ENCODE measurements at regions not wholly inside any gene's neighbourhood (a gene's known extent, or its start where the extent isn't known, plus 50 kb on each side); places are given as distances from the start of the nearest gene placed in this dataset.

GRCh38 chr10:3016016-3016415 is 51.3 kb upstream of the PFKP start:
- no peak for DNase-seq (ENCODE audit: low read depth)

- DNase-seq (ENCODE audit: low read depth) = no peak
Measured at GRCh38 chr10:3014968-3015367, 52.4 kb upstream of the PFKP start.

- no peak for DNase-seq (ENCODE audit: low read depth)
Measured at GRCh38 chr10:3012223-3012622, 55.1 kb upstream of the PFKP start.

- no peak for DNase-seq (ENCODE audit: low read depth)
Measured at GRCh38 chr10:3010816-3011460, 56.4 kb upstream of the PFKP start.

GRCh38 chr10:3010334-3010733 is 57.0 kb upstream of the PFKP start:
- no peak for DNase-seq (ENCODE audit: low read depth)

GRCh38 chr10:3009341-3009740 is 58.0 kb upstream of the PFKP start:
- DNase-seq (ENCODE audit: low read depth) = no peak

GRCh38 chr10:3008518-3009195 is 58.7 kb upstream of the PFKP start:
- no peak for DNase-seq (ENCODE audit: low read depth)

GRCh38 chr10:3006607-3007006 is 60.7 kb upstream of the PFKP start:
- DNase-seq (ENCODE audit: low read depth) = no peak

- DNase-seq (ENCODE audit: low read depth) = no peak
Measured at GRCh38 chr10:3006093-3006492, 61.3 kb upstream of the PFKP start.

GRCh38 chr10:3002304-3002703 is 65.0 kb upstream of the PFKP start:
- no peak for DNase-seq (ENCODE audit: low read depth)

- no peak for DNase-seq (ENCODE audit: low read depth)
Measured at GRCh38 chr10:3000048-3000447, 67.3 kb upstream of the PFKP start.

- no peak for DNase-seq (ENCODE audit: low read depth)
Measured at GRCh38 chr10:2994221-2994961, 73.0 kb upstream of the PFKP start.

- no peak for DNase-seq (ENCODE audit: low read depth)
Measured at GRCh38 chr10:2993636-2994035, 73.7 kb upstream of the PFKP start.

- no peak for DNase-seq (ENCODE audit: low read depth)
Measured at GRCh38 chr10:2992401-2993198, 74.7 kb upstream of the PFKP start.

- DNase-seq (ENCODE audit: low read depth) = no peak
Measured at GRCh38 chr10:2990764-2991163, 76.6 kb upstream of the PFKP start.

GRCh38 chr10:2989292-2989947 is 77.9 kb upstream of the PFKP start:
- no peak for DNase-seq (ENCODE audit: low read depth)

GRCh38 chr10:2987185-2987768 is 80.1 kb upstream of the PFKP start:
- DNase-seq (ENCODE audit: low read depth) = no peak

- no peak for DNase-seq (ENCODE audit: low read depth)
Measured at GRCh38 chr10:2986391-2986801, 81.0 kb upstream of the PFKP start.

GRCh38 chr10:2985729-2986232 is 81.6 kb upstream of the PFKP start:
- DNase-seq (ENCODE audit: low read depth) = no peak

- no peak for DNase-seq (ENCODE audit: low read depth)
Measured at GRCh38 chr10:2984682-2985081, 82.7 kb upstream of the PFKP start.

- no peak for DNase-seq (ENCODE audit: low read depth)
Measured at GRCh38 chr10:2982146-2982545, 85.2 kb upstream of the PFKP start.
